ENCODE measurements at regions not wholly inside any gene's neighbourhood (a gene's known extent, or its start where the extent isn't known, plus 50 kb on each side); places are given as distances from the start of the nearest gene placed in this dataset.

GRCh38 chr12:39124768-39125167, 219.4 kb upstream of the CPNE8 start:
- H3K9me3 ChIP-seq (ENCODE audit: insufficient read depth in 2 of 2, low read depth in 1 of 2, low read length in 1 of 2), result no peaks in the 10 kb centered on the region
- WGBS, 2 experiments (ENCODE audit: extremely low coverage in 1 of 2, insufficient coverage in 1 of 2, insufficient read length in 1 of 2, insufficient replicate concordance in 2 of 2, low coverage in 1 of 2, low lambda C conversion rate in 2 of 2, missing lambda C conversion rate in 1 of 2), result 85% methylated on average over 6 of the region's 6 CpGs; no CpG with 5 or more reads in 1 of the 2 experiments
- H3K56ac ChIP-seq (replicated peaks; ENCODE audit: insufficient read length, low read depth, low read length), result no peak overlapping the region
- DNase-seq (ENCODE audit: low read depth in 1 of 2, low spot score in 2 of 2), result no peak
- ChIA-PET POLR2A (ENCODE audit: partially characterized antibody) (interaction anchor here (1.3 kb wide), 1 partner anchor 21 kb away, joined by 3 read pairs; no protein-coding TSS in a partner anchor), CTCF (ENCODE audit: partially characterized antibody) (interaction anchor here (1.4 to 2.8 kb wide), 3 partner anchors 11 to 148 kb away, joined by 3 to 11 read pairs (median 4); no protein-coding TSS in a partner anchor)
- H3K79me2 ChIP-seq (ENCODE audit: control insufficient read depth in 1 of 2, insufficient read depth in 2 of 2, low read length in 2 of 2), result no peaks in the 10 kb centered on the region
- FAIRE-seq, result no peak
- H2BK5ac ChIP-seq (ENCODE audit: low read depth, low read length), result no peak overlapping the region
- no peaks in the 10 kb centered on the region for H4K20me1 ChIP-seq (replicated peaks in 1 of 2; ENCODE audit: control insufficient read depth in 1 of 2, insufficient read depth in 2 of 2, low read length in 2 of 2)
- H3K4ac ChIP-seq (replicated peaks; ENCODE audit: insufficient read length, low read depth, low read length), result no peak overlapping the region
- H3K23ac ChIP-seq (ENCODE audit: insufficient read length), result no peak overlapping the region
- no peak overlapping the region for H4K8ac ChIP-seq (ENCODE audit: extremely low read depth, insufficient read depth, low read length)
- no peak overlapping the region for H4K5ac ChIP-seq (ENCODE audit: insufficient read length, low read depth, low read length)
- no peak overlapping the region for H3K4me2 ChIP-seq (ENCODE audit: insufficient read depth in 1 of 2, low read depth in 2 of 2, low read length in 2 of 2)
- no peak overlapping the region for H2AFZ ChIP-seq (ENCODE audit: low read length)
- no peak overlapping the region for H2BK15ac ChIP-seq (ENCODE audit: low read length)
- no peak overlapping the region for H3K27ac ChIP-seq (ENCODE audit: low read depth, low read length)
- H2BK12ac ChIP-seq (ENCODE audit: low read depth, low read length), result no peak overlapping the region
- H3K36me3 ChIP-seq (ENCODE audit: control insufficient read depth in 2 of 4, insufficient read depth in 4 of 4, low read length in 3 of 4), result no peaks in the 10 kb centered on the region
- peaks cover 2 to 11% (median 5%) of the 10 kb centered on the region in 4 experiments; a peak in 5 of 7 replicates for H3K4me1 ChIP-seq (replicated peaks in 1 of 4; ENCODE audit: control insufficient read depth in 3 of 4, insufficient read depth in 4 of 4, low read length in 3 of 4)
- no peak overlapping the region for H2BK20ac ChIP-seq (ENCODE audit: low read length)
- no peak overlapping the region for H3K4me3 ChIP-seq (ENCODE audit: extremely low read depth in 1 of 4, insufficient read depth in 2 of 4, low read depth in 3 of 4, low read length in 4 of 4)
- H2AK5ac ChIP-seq (ENCODE audit: low read depth, low read length), result no peak overlapping the region
- H3K23me2 ChIP-seq (ENCODE audit: low read depth, low read length), result no peaks in the 10 kb centered on the region
- H2BK120ac ChIP-seq (replicated peaks; ENCODE audit: low read depth, low read length), result no peak overlapping the region
- H3K27me3 ChIP-seq (replicated peaks in 1 of 4; ENCODE audit: control insufficient read depth in 3 of 4, extremely low read depth in 1 of 4, insufficient read depth in 3 of 4, low read length in 3 of 4), result no peaks in the 10 kb centered on the region
- H3K18ac ChIP-seq (ENCODE audit: extremely low read depth, low read length), result no peak overlapping the region
- no peak overlapping the region for H3K9ac ChIP-seq (replicated peaks in 1 of 4; ENCODE audit: extremely low read depth in 1 of 4, low read depth in 3 of 4, low read length in 3 of 4)
- no peak overlapping the region for H3K14ac ChIP-seq (ENCODE audit: insufficient read length)
- H4K91ac ChIP-seq (replicated peaks; ENCODE audit: insufficient read length, low read length), result no peak overlapping the region
- no peaks in the 10 kb centered on the region for H3K79me1 ChIP-seq (ENCODE audit: low read depth, low read length)
- TF ChIP-seq RBBP5 (IDR thresholded peaks at IDR 0.05; ENCODE audit: borderline replicate concordance, low read depth, low read length) (no peak), SIRT6 (IDR thresholded peaks at IDR 0.05; ENCODE audit: low read length) (no peak), SP1 (IDR thresholded peaks at IDR 0.05; ENCODE audit: low read depth, low read length) (no peak), SIN3A (conservative IDR thresholded peaks at IDR 0.05 in 1 of 2, IDR thresholded peaks at IDR 0.05 in 1 of 2; ENCODE audit: low read depth in 1 of 2, low read length in 2 of 2) (no peak), KDM1A (IDR thresholded peaks at IDR 0.05; ENCODE audit: borderline replicate concordance, low read length) (no peak), CBX8 (IDR thresholded peaks at IDR 0.05; ENCODE audit: borderline replicate concordance, low read depth, low read length) (no peak), SIX5 (IDR thresholded peaks at IDR 0.05; ENCODE audit: low read depth, low read length) (no peak), POU5F1 (IDR thresholded peaks at IDR 0.05; ENCODE audit: low read depth, low read length) (no peak), POLR2A (IDR thresholded peaks at IDR 0.05; ENCODE audit: control extremely low read depth in 1 of 2, low read depth in 2 of 2, low read length in 2 of 2) (no peak), SUZ12 (IDR thresholded peaks at IDR 0.05; ENCODE audit: low read length) (no peak), SAP30 (IDR thresholded peaks at IDR 0.05; ENCODE audit: insufficient read depth, insufficient replicate concordance, low read length) (no peak), ATF3 (IDR thresholded peaks at IDR 0.05; ENCODE audit: insufficient read depth, low read depth, low read length) (no peak), SP2 (IDR thresholded peaks at IDR 0.05; ENCODE audit: low read length) (no peak)
- TF ChIP-seq, protein P1, sequence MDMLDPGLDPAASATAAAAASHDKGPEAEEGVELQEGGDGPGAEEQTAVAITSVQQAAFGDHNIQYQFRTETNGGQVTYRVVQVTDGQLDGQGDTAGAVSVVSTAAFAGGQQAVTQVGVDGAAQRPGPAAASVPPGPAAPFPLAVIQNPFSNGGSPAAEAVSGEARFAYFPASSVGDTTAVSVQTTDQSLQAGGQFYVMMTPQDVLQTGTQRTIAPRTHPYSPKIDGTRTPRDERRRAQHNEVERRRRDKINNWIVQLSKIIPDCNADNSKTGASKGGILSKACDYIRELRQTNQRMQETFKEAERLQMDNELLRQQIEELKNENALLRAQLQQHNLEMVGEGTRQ (IDR thresholded peaks at IDR 0.05; ENCODE audit: low read length), result no peak
